ENCODE measurements at regions not wholly inside any gene's neighbourhood (a gene's known extent, or its start where the extent isn't known, plus 50 kb on each side); places are given as distances from the start of the nearest gene placed in this dataset.
"Not testable (repeated sequence)": the region's sequence is repeated elsewhere in the genome, so short reads cannot be mapped to it uniquely, and the experiment has no call there.

- intact Hi-C loops (cut with micrococcal nuclease; ENCODE audit: unreplicated experiment): no loop called here
- ChIA-PET CTCF (no interaction called here), POLR2A (ENCODE audit: low non-redundant PET) (no interaction called here)
- Histone ChIP-seq H3K36me3 (ENCODE audit: insufficient read depth, low read length, poor library complexity, severe bottlenecking) (no peaks in the 10 kb centered on the region), H3K27me3 (replicated peaks; ENCODE audit: insufficient read depth, low read depth, low read length, poor library complexity) (no peaks in the 10 kb centered on the region), H3K4me3 (ENCODE audit: low read depth, low read length, poor library complexity, severe bottlenecking) (no peak overlapping the region), H3K27ac (ENCODE audit: low read depth, low read length, poor library complexity, severe bottlenecking) (no peak overlapping the region), H3K4me1 (ENCODE audit: insufficient read depth, low read length, poor library complexity, severe bottlenecking) (no peaks in the 10 kb centered on the region), H3K9me3 (ENCODE audit: low read depth, low read length, poor library complexity, severe bottlenecking) (no peaks in the 10 kb centered on the region)
- DNase-seq (ENCODE audit: low spot score): no peak
- no TSS peak for BruUV-seq (replicated peaks)
- no peak for TF ChIP-seq CTCF (conservative IDR thresholded peaks at IDR 0.05; ENCODE audit: low read depth, low read length)
- TF ChIP-seq EZH2 (IDR thresholded peaks at IDR 0.05; ENCODE audit: borderline replicate concordance, low read depth, low read length, poor library complexity, severe bottlenecking): no peak
Observed at GRCh38 chr2:40665493-40666232, 213.8 kb upstream of the SLC8A1 start.

DNA sequence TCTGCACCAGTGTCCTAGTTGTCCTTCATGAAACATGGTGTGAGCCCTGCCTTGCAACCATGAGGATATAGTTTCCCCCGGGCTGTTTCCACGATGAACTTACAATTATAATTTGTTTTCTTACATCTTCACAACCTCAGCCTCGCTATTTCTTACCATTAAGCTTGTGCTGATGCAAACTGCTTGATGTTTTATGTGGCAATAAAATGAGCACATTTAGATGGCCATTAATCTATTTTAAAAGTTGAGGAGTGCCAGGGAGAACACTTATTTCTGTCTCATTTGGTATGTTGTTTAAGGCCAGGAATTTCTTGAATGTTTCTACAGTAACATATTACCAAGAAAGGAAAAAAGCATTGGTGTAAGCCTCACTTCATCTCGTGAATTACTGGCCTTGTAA lies 214.5 kb upstream of the SLC8A1 start:
- Histone ChIP-seq H3K4me1 (ENCODE audit: insufficient read depth, low read length, poor library complexity, severe bottlenecking) (no peaks in the 10 kb centered on the region), H3K4me3 (ENCODE audit: low read depth, low read length, poor library complexity, severe bottlenecking) (no peak overlapping the region), H3K27ac (ENCODE audit: low read depth, low read length, poor library complexity, severe bottlenecking) (no peak overlapping the region), H3K36me3 (ENCODE audit: insufficient read depth, low read length, poor library complexity, severe bottlenecking) (no peaks in the 10 kb centered on the region), H3K27me3 (replicated peaks; ENCODE audit: insufficient read depth, low read depth, low read length, poor library complexity) (no peaks in the 10 kb centered on the region), H3K9me3 (ENCODE audit: low read depth, low read length, poor library complexity, severe bottlenecking) (no peaks in the 10 kb centered on the region)
- ChIA-PET POLR2A (ENCODE audit: low non-redundant PET) (no interaction called here), CTCF (no interaction called here)
- no peak for DNase-seq (ENCODE audit: low spot score)
- no peak for TF ChIP-seq EZH2 (IDR thresholded peaks at IDR 0.05; ENCODE audit: borderline replicate concordance, low read depth, low read length, poor library complexity, severe bottlenecking)
- TF ChIP-seq CTCF (conservative IDR thresholded peaks at IDR 0.05; ENCODE audit: low read depth, low read length): no peak
- intact Hi-C loops (cut with micrococcal nuclease; ENCODE audit: unreplicated experiment): no loop called here
- no TSS peak for BruUV-seq (replicated peaks)

- intact Hi-C loops (cut with micrococcal nuclease; ENCODE audit: unreplicated experiment): no loop called here
- Histone ChIP-seq H3K27ac (ENCODE audit: low read depth, low read length, poor library complexity, severe bottlenecking) (no peak overlapping the region), H3K36me3 (ENCODE audit: insufficient read depth, low read length, poor library complexity, severe bottlenecking) (no peaks in the 10 kb centered on the region), H3K4me3 (ENCODE audit: low read depth, low read length, poor library complexity, severe bottlenecking) (no peak overlapping the region), H3K27me3 (replicated peaks; ENCODE audit: insufficient read depth, low read depth, low read length, poor library complexity) (no peaks in the 10 kb centered on the region), H3K9me3 (ENCODE audit: low read depth, low read length, poor library complexity, severe bottlenecking) (no peaks in the 10 kb centered on the region), H3K4me1 (ENCODE audit: insufficient read depth, low read length, poor library complexity, severe bottlenecking) (no peaks in the 10 kb centered on the region)
- CTCF ChIA-PET: no interaction called here
- no TSS peak for BruUV-seq (replicated peaks)
- POLR2A ChIA-PET (ENCODE audit: low non-redundant PET): no interaction called here
- peak; percentile 32 for DNase-seq (ENCODE audit: low spot score)
- no peak for TF ChIP-seq CTCF (conservative IDR thresholded peaks at IDR 0.05; ENCODE audit: low read depth, low read length)
Observed at GRCh38 chr2:40668425-40668824, 216.5 kb upstream of the SLC8A1 start.

GRCh38 chr2:40676134-40676790 lies 224.4 kb upstream of the SLC8A1 start:
- H3K27ac ChIP-seq (ENCODE audit: low read depth, low read length, poor library complexity, severe bottlenecking); POLR2A ChIA-PET (ENCODE audit: low non-redundant PET); CTCF ChIA-PET; BruUV-seq (replicated peaks); H3K36me3 ChIP-seq (ENCODE audit: insufficient read depth, low read length, poor library complexity, severe bottlenecking); intact Hi-C loops (cut with micrococcal nuclease; ENCODE audit: unreplicated experiment); H3K4me3 ChIP-seq (ENCODE audit: low read depth, low read length, poor library complexity, severe bottlenecking); H3K4me1 ChIP-seq (ENCODE audit: insufficient read depth, low read length, poor library complexity, severe bottlenecking); H3K27me3 ChIP-seq (replicated peaks; ENCODE audit: insufficient read depth, low read depth, low read length, poor library complexity); H3K9me3 ChIP-seq (ENCODE audit: low read depth, low read length, poor library complexity, severe bottlenecking); DNase-seq (ENCODE audit: low spot score): not testable (repeated sequence)

Data from A673 (cell line).